Mesendoderm (in vitro differentiated cells): ENCODE measurements at regions not wholly inside any gene's neighbourhood (a gene's known extent, or its start where the extent isn't known, plus 50 kb on each side); places are given as distances from the start of the nearest gene placed in this dataset.

ENCODE experiments used
- DNase-seq: peaks from one replicate; pipeline ENCODE4 v3.0.0; 2013
- H2AK5ac ChIP-seq: 2 replicates; pipeline ENCODE4 v1.6.1; 2013; ENCODE audit warnings: low read length, inconsistent platforms
- H2BK120ac ChIP-seq: 2 replicates; pipeline ENCODE4 v1.6.1; 2013; ENCODE audit warnings: low read depth, mild to moderate bottlenecking, low read length, moderate library complexity, mixed read lengths
- H2BK15ac ChIP-seq: replicated peaks from 2 replicates; pipeline ENCODE4 v1.6.1; 2013; ENCODE audit warnings: low read depth, mild to moderate bottlenecking, moderate library complexity
- H2BK5ac ChIP-seq: 2 replicates; pipeline ENCODE4 v1.6.1; 2013; ENCODE audit warnings: low read length, inconsistent platforms
- H3K18ac ChIP-seq: 2 replicates; pipeline ENCODE4 v1.6.1; 2013; ENCODE audit warnings: mild to moderate bottlenecking, low read length, mixed read lengths
- H3K23ac ChIP-seq: one replicate; pipeline ENCODE4 v1.6.1; 2013; ENCODE audit warnings: low read length
- H3K27ac ChIP-seq: 2 replicates; pipeline ENCODE4 v1.5.1; 2013; ENCODE audit warnings: low read depth, mild to moderate bottlenecking, inconsistent platforms, low read length, moderate library complexity
- H3K27me3 ChIP-seq: 2 replicates; pipeline ENCODE4 v1.6.1; 2013; ENCODE audit warnings: low read length, control low read depth, mild to moderate bottlenecking, inconsistent platforms; ENCODE audit not compliant: insufficient read depth, poor library complexity
- H3K36me3 ChIP-seq: 2 replicates; pipeline ENCODE4 v1.6.1; 2013; ENCODE audit warnings: low read length, inconsistent platforms; ENCODE audit not compliant: control insufficient read depth, insufficient read depth
- H3K4ac ChIP-seq: one replicate; pipeline ENCODE4 v1.6.1; 2013; ENCODE audit warnings: low read depth, mild to moderate bottlenecking, low read length, moderate library complexity
- H3K4me1 ChIP-seq: 2 replicates; pipeline ENCODE4 v1.6.1; 2013; ENCODE audit warnings: low read depth, low read length, inconsistent platforms; ENCODE audit not compliant: control insufficient read depth
- H3K4me2 ChIP-seq: 2 replicates; pipeline ENCODE4 v1.6.1; 2013; ENCODE audit warnings: low read length
- H3K4me3 ChIP-seq: 2 replicates; pipeline ENCODE4 v1.5.1; 2013; ENCODE audit warnings: mild to moderate bottlenecking, low read length
- H3K56ac ChIP-seq: one replicate; pipeline ENCODE4 v1.6.1; 2013; ENCODE audit warnings: low read length
- H3K79me1 ChIP-seq: 2 replicates; pipeline ENCODE4 v1.6.1; 2013; ENCODE audit warnings: low read length, inconsistent platforms
- H3K79me2 ChIP-seq: 2 replicates; pipeline ENCODE4 v1.6.1; 2013; ENCODE audit warnings: mild to moderate bottlenecking, low read length; ENCODE audit not compliant: control insufficient read depth, insufficient read depth
- H3K9ac ChIP-seq: 2 replicates; pipeline ENCODE4 v1.6.1; 2013; ENCODE audit warnings: low read length, inconsistent platforms
- H4K5ac ChIP-seq: one replicate; pipeline ENCODE4 v1.6.1; 2013; ENCODE audit warnings: low read length
- H4K8ac ChIP-seq: one replicate; pipeline ENCODE4 v1.6.1; 2013; ENCODE audit warnings: low read depth, mild to moderate bottlenecking, control low read depth, low read length, moderate library complexity
- WGBS: extraction: QIAGEN DNeasy Blood & Tissue Kit; methylation state at CpG from one replicate; pipeline ENCODE4 v1.1.7; 2013; ENCODE audit warnings: low lambda C conversion rate, missing lambda C conversion rate; ENCODE audit not compliant: insufficient coverage; ENCODE audit errors: extremely low coverage; 5-methylcytosine and 5-hydroxymethylcytosine counted together

DNA sequence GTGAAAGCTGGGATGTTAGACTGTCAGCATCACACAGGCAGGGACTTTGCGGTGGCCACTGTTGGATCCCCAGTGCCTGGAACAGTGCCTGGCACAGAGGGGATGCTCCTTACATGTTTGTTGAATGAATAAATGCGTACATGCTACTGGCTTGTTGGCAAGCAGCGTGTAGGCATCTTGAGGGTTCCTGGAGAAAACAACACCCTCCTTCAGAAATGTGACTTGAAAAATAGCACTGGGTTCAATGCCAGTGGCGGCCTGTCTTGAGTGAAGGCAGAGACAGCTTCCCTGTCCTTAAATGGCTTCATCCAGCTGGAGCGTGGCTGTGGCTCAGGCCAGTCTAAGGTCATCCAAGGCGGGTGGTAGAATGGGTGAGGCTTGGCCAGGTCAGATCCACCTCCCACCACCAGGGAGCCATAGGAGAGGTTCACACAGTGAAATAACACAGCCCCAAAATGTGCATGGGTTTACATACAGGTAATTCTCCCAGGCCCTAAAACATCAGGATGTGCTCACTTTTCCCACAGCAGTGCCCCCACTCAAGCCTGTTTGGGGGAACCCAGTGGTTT is 171.4 kb downstream of the PHETA1 start:
- DNase-seq, result no peak
- Histone ChIP-seq H3K27ac (no peak overlapping the region), H2BK15ac (no peak overlapping the region), H3K4me2 (no peak overlapping the region), H3K4me1 (no peaks in the 10 kb centered on the region), H3K18ac (no peak overlapping the region), H3K4ac (no peak overlapping the region), H3K79me2 (no peaks in the 10 kb centered on the region), H3K23ac (no peak overlapping the region), H4K5ac (no peak overlapping the region), H3K56ac (no peak overlapping the region), H2BK5ac (no peak overlapping the region), H3K4me3 (no peak overlapping the region), H2AK5ac (no peak overlapping the region), H2BK120ac (no peak overlapping the region), H3K27me3 (no peaks in the 10 kb centered on the region), H3K9ac (no peak overlapping the region), H4K8ac (no peak overlapping the region), H3K36me3 (no peaks in the 10 kb centered on the region), H3K79me1 (no peaks in the 10 kb centered on the region)
- WGBS, result no CpG with 5 or more reads among the region's 6 CpGs

DNA sequence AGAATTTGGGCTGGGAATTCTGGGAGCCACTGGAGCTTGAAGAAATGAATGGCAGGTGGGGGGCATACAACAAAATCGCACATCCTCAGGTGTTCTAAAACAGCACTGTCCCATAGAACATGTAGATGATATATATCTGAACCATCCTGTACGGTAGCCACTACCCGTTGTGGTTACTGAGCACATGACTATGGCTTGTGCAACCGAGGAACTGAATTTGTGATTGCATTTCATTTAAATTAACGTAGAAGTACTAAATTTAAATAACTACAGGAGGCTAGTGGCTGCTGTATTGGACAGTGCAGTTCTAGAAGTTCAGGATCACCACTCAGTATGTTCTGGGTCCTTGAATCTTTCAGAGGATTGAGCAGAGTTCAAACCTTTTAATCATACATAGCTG is 172.4 kb downstream of the PHETA1 start:
- no peak overlapping the region for H3K4me3 ChIP-seq
- no peak for DNase-seq

DNA sequence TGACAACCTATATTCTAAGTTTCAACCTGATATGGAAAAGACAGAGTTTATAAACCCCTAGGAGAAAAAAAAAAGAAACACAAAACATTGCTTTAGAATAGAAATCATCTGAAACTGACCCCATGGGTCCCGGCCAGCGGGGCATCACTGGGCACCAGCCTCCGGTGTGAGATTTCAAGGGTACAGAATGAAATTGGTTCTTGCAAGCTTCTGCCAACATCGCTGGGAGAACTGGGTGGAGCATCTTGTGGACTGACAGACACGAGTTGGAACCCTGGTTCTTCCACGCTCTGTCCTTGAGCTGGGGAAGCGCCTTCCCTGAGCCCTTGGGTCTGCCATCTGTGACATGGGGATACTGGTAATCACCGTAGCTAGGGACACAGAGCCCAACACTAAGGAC is 173.6 kb downstream of the PHETA1 start:
- Histone ChIP-seq H4K5ac (no peak overlapping the region), H3K4me2 (no peak overlapping the region), H3K9ac (no peak overlapping the region), H3K4me3 (no peak overlapping the region), H2BK15ac (no peak overlapping the region), H3K56ac (no peak overlapping the region), H3K4me1 (no peaks in the 10 kb centered on the region), H3K27me3 (no peaks in the 10 kb centered on the region), H2BK120ac (no peak overlapping the region), H2AK5ac (no peak overlapping the region), H4K8ac (no peak overlapping the region), H3K79me1 (no peaks in the 10 kb centered on the region), H3K4ac (no peak overlapping the region), H3K18ac (no peak overlapping the region), H2BK5ac (no peak overlapping the region), H3K27ac (no peak overlapping the region), H3K79me2 (no peaks in the 10 kb centered on the region), H3K36me3 (no peaks in the 10 kb centered on the region), H3K23ac (no peak overlapping the region)
- DNase-seq, result no peak
- WGBS, result no CpG with 5 or more reads among the region's 8 CpGs

More for the DNA sequence above, 172.4 kb downstream of the PHETA1 start:
- Histone ChIP-seq H4K8ac (no peak overlapping the region), H2BK5ac (no peak overlapping the region), H3K4me2 (no peak overlapping the region), H3K9ac (no peak overlapping the region), H3K27ac (no peak overlapping the region), H3K56ac (no peak overlapping the region), H3K36me3 (no peaks in the 10 kb centered on the region), H3K18ac (no peak overlapping the region), H2AK5ac (no peak overlapping the region), H3K23ac (no peak overlapping the region), H3K4ac (no peak overlapping the region), H2BK15ac (no peak overlapping the region), H3K27me3 (no peaks in the 10 kb centered on the region), H3K4me1 (no peaks in the 10 kb centered on the region), H2BK120ac (no peak overlapping the region), H4K5ac (no peak overlapping the region), H3K79me1 (no peaks in the 10 kb centered on the region), H3K79me2 (no peaks in the 10 kb centered on the region)
- no CpG with 5 or more reads among the region's 5 CpGs for WGBS

DNA sequence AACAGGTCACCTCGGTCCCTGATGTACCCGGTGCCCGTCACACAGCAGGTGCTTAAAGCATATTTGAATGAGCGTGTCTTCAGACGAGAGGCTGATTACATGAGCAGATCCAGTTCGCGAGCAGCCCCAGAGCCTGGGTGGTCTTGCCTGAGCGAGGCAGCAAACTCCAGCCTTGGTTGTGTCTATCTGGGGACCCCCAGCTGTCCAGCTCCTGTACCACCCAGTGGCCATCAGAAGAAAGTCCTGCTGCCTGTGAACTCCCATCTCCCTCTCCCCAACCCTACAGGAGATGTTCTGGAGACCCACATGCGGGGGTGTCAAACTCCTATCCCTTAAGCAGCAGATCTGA is 174.2 kb downstream of the PHETA1 start:
- no CpG with 5 or more reads among the region's 9 CpGs for WGBS

DNA sequence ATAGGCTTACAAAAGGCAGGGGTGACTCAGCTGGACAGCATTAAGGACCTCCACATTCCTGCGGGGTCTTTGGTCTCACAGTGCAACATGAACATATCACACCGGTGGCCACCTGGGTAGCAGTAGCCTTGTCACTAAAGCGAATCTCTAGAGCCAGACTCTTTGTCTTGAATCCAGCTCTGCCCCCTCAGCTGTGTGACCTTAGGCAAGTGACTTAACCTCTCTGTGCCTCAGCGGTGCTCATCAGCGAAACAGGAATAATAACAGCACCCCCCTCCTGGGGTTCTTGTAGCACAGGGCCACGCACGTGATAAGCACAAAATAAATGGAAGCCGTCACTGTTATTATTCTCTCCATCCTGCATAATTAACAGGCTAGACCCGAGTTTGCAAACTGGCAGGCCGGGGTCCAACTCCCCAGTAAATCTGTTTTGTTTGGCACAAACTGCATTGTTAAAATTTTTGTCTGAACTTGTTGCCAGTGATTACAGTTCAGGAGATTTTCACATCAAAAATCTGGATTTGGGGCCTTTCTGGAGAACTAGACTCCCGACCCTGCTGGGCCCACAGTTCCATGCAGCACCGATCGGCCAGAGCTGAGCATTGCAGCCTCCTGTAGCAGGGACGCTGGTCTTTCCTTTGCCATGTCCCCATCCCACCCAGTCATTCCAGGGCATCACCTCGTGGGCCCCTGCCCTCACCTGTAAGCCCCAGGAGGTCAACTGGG is 174.8 kb downstream of the PHETA1 start:
- no peaks in the 10 kb centered on the region for H3K36me3 ChIP-seq

More for the DNA sequence above, 174.2 kb downstream of the PHETA1 start:
- H3K23ac ChIP-seq, result no peak overlapping the region
- no peak overlapping the region for H3K27ac ChIP-seq
- H3K9ac ChIP-seq, result no peak overlapping the region
- H2BK5ac ChIP-seq, result no peak overlapping the region
- no peak overlapping the region for H3K56ac ChIP-seq
- no peak overlapping the region for H3K18ac ChIP-seq
- no peaks in the 10 kb centered on the region for H3K27me3 ChIP-seq
- H2BK120ac ChIP-seq, result no peak overlapping the region
- H2AK5ac ChIP-seq, result no peak overlapping the region
- no peak overlapping the region for H3K4me3 ChIP-seq
- no peak overlapping the region for H2BK15ac ChIP-seq
- no peak overlapping the region for H4K5ac ChIP-seq
- no peak overlapping the region for H3K4me2 ChIP-seq
- H3K36me3 ChIP-seq, result no peaks in the 10 kb centered on the region
- no peaks in the 10 kb centered on the region for H3K79me1 ChIP-seq
- DNase-seq, result no peak
- no peaks in the 10 kb centered on the region for H3K4me1 ChIP-seq
- H4K8ac ChIP-seq, result no peak overlapping the region
- no peak overlapping the region for H3K4ac ChIP-seq
- H3K79me2 ChIP-seq, result no peaks in the 10 kb centered on the region

DNA sequence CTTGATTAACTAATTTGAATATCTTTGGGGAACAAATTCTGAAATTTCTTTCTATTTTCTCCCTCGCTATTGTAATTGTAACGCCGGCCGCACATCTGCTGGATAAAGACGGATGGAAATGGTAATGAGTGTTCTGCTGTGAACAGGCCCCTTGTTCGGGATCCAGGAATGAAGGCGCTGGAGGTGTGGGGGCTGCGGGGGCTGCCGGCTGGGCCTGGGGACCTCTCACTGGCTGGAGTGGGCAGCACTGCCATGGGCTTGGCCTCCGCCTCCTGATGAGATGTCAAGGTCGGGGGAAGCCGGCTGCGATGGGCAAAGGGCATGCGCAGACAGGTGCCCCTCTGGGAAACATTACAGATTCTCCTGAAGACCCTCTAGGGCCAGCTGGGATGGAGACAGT is 175.4 kb downstream of the PHETA1 start:
- Histone ChIP-seq H3K18ac (no peak overlapping the region), H2BK15ac (no peak overlapping the region), H3K23ac (no peak overlapping the region), H4K5ac (no peak overlapping the region), H3K4ac (no peak overlapping the region), H3K36me3 (no peaks in the 10 kb centered on the region), H3K79me2 (no peaks in the 10 kb centered on the region), H3K27ac (no peak overlapping the region), H4K8ac (no peak overlapping the region), H3K4me2 (no peak overlapping the region), H3K27me3 (no peaks in the 10 kb centered on the region), H2BK5ac (no peak overlapping the region), H3K79me1 (no peaks in the 10 kb centered on the region), H3K9ac (no peak overlapping the region), H3K4me3 (no peak overlapping the region), H2AK5ac (no peak overlapping the region), H3K4me1 (no peaks in the 10 kb centered on the region), H2BK120ac (no peak overlapping the region), H3K56ac (no peak overlapping the region)
- DNase-seq, result no peak
- WGBS, result no CpG with 5 or more reads among the region's 14 CpGs

More for the DNA sequence above, 174.8 kb downstream of the PHETA1 start:
- H3K4me2 ChIP-seq, result no peak overlapping the region
- H2BK120ac ChIP-seq, result no peak overlapping the region
- no peak overlapping the region for H2BK15ac ChIP-seq
- H3K79me1 ChIP-seq, result no peaks in the 10 kb centered on the region
- no CpG with 5 or more reads among the region's 15 CpGs for WGBS
- no peaks in the 10 kb centered on the region for H3K79me2 ChIP-seq
- no peaks in the 10 kb centered on the region for H3K4me1 ChIP-seq
- no peak overlapping the region for H3K56ac ChIP-seq
- no peak overlapping the region for H3K27ac ChIP-seq
- H3K4ac ChIP-seq, result no peak overlapping the region
- no peaks in the 10 kb centered on the region for H3K27me3 ChIP-seq
- no peak overlapping the region for H3K23ac ChIP-seq
- H3K9ac ChIP-seq, result no peak overlapping the region
- H4K8ac ChIP-seq, result no peak overlapping the region
- DNase-seq, result no peak
- H2AK5ac ChIP-seq, result no peak overlapping the region
- H2BK5ac ChIP-seq, result no peak overlapping the region
- H3K4me3 ChIP-seq, result no peak overlapping the region
- H4K5ac ChIP-seq, result no peak overlapping the region
- no peak overlapping the region for H3K18ac ChIP-seq
